GM12864 (cell line): ENCODE measurements at regions not wholly inside any gene's neighbourhood (a gene's known extent, or its start where the extent isn't known, plus 50 kb on each side); places are given as distances from the start of the nearest gene placed in this dataset.

Experiments
- DNase-seq: peaks from one replicate; pipeline ENCODE4 v3.0.0-alpha.2; 2011; ENCODE audit warnings: low read depth
- H3K4me3 ChIP-seq: 2 replicates; pipeline ENCODE4 v1.5.1; 2011; ENCODE audit warnings: mild to moderate bottlenecking, low read depth, low read length, control low read depth
- TF ChIP-seq, protein P1 (sequence below): IDR thresholded peaks from 2 replicates; pipeline ENCODE4 v1.5.1; 2011; ENCODE audit warnings: low read depth, mild to moderate bottlenecking, moderate library complexity, low read length, control low read depth, inconsistent platforms; ENCODE audit errors: missing control alignments

DNA sequence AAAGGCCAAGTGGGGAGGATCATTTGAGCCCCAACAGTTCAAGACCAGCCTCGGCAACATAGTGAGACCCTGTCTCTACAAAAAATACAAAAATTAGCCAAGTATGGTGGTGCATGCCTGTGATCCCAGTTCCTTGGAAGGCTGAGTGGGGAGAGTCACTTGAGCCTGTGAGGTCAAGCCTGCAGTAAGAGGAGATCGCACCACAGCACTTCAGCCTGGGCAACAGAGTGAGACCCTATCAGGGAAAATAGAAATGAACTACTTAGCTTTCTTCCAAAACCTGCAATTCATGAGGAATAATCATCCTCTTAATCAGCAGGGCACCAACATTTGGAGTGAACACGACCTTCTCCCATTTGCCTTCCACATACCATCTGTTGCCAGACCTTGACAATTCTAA is 96.1 kb downstream of the OR2K2 start:
- TF ChIP-seq, protein P1, sequence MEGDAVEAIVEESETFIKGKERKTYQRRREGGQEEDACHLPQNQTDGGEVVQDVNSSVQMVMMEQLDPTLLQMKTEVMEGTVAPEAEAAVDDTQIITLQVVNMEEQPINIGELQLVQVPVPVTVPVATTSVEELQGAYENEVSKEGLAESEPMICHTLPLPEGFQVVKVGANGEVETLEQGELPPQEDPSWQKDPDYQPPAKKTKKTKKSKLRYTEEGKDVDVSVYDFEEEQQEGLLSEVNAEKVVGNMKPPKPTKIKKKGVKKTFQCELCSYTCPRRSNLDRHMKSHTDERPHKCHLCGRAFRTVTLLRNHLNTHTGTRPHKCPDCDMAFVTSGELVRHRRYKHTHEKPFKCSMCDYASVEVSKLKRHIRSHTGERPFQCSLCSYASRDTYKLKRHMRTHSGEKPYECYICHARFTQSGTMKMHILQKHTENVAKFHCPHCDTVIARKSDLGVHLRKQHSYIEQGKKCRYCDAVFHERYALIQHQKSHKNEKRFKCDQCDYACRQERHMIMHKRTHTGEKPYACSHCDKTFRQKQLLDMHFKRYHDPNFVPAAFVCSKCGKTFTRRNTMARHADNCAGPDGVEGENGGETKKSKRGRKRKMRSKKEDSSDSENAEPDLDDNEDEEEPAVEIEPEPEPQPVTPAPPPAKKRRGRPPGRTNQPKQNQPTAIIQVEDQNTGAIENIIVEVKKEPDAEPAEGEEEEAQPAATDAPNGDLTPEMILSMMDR, result no peak
- DNase-seq, result no peak
- no peak overlapping the region for H3K4me3 ChIP-seq

DNA sequence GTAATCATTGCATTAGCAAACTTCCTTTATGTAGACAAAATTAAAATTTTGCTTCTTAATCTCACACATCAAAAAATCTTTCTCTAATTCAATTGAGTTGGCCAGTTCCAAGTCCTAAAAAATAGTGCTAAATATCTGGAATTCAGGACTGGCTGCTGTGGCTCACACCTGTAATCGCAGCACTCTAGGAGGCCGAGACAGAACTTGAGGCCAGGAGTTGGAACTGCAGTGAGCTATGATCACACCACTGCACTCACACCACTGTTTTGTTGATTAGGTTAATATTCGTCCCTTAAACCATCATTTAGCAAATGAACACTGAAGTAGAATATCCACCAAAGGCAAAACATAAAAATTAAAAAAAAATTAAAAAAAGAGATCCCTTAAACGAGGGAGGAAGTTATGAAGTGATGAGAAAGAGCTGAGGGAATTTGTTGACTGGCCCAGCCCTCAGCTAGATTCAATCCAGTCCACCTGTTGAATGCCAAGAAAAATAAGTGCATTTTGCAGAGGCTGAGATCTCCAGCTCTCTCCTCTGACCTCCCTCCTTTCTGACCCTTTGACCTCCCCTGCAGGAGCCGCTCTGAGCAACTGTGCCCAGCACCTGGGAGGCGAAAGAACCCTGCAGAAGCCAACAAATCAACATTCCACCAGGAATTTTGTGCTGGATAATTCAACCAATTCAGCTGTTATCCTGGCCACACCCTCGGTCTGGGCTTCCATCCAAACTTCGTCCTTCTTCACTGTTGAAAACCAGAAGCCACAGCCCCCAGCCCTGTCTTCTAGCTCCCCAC is 96.8 kb downstream of the OR2K2 start:
- no peak for DNase-seq
- H3K4me3 ChIP-seq, result no peak overlapping the region
- TF ChIP-seq, protein P1, result no peak

DNA sequence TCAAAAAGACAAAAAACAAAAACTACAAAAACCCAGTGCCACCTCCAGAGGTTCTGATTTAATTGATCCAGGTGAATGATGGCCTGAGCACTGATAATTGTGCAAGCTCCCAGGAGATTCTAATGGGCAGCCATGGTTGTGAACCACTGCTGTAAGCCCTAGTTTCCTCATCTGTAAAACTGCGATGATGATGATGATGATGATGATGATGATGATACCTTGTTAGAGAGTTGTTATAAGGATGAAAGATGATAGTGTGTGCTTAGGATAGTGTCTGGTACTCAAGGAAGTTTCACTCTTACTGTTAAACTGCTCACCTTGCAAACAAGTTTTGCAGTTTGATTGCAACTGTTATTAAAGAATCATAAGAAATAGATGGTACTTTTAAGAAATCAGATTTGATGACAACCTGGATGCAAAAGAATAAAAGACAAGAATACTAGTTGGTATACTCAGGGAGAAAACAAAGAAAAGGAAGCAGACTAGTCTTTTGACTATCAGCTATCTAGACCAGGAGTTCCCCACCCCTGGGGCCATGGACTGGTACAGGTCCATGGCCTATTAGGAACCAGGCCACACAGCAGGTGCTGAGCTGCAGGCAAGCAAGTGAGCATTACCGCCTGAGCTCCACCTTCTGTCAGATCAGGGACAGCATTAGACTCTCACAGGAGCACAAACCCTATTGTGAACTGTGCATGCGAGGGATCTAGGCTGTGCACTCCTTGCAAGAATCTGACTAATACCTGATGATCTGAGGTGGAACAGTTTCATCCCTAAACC is 98.0 kb downstream of the OR2K2 start:
- TF ChIP-seq, protein P1, result no peak
- no peak overlapping the region for H3K4me3 ChIP-seq
- no peak for DNase-seq

DNA sequence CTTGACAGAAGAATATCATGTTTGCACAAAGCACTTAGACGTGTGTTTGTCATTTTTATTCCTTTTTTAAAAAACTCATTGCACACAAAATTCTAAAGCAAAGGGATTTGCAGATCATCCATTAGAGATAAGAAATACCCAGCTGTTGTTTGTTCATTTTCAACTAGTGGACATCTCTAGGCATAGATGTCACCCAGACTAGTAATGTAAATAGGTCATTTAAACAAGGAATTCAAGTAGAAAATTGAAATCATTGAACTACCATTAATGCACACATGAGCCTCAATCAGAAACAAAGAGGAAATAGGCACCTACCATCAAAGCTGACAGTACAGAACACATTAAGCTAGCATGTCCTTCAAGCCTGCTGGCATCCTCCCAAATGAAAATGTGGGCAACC is 107.3 kb downstream of the OR2K2 start:
- no peak overlapping the region for H3K4me3 ChIP-seq
- TF ChIP-seq, protein P1, result no peak
- no peak for DNase-seq

DNA sequence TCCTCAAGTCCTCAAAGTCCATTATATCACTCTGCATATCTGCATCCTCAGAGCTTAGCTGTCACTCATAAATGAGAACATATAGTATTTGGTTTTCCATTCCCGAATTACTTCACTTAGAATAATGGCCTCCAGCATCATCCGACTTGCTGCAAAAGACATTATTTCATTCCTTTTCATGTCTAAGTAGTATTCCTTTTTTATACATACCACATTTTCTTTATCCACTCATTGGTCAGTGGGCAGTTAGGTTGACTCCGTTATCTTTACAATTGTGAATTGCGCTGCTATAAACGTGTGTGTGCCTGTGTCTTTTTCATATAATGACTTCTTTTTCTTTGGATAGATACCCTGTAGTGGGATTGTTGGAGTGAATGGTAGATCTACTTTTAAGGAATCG is 117.2 kb downstream of the OR2K2 start:
- TF ChIP-seq, protein P1, result no peak
- H3K4me3 ChIP-seq, result no peak overlapping the region
- no peak for DNase-seq

DNA sequence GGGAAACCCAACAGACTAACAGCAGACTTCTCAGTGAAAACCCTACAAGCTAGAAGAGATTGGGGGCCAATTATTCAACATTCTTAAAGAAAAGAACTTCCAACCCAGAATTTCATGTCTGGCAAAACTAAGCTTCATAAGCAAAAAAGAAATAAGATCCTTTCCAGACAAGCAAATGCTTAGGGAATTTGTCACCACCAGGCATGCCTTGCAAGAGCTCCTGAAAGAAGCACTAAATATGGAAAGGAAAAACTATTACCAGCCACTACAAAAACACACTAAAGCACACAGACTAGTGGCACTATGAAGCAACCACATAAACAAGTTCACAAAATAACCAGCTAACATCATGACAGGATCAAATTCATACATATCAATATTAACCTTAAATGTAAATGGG is 131.1 kb downstream of the OR2K2 start:
- no peak overlapping the region for H3K4me3 ChIP-seq
- DNase-seq, result no peak
- TF ChIP-seq, protein P1, result no peak
